DND-41 (cell line): ENCODE measurements at regions not wholly inside any gene's neighbourhood (a gene's known extent, or its start where the extent isn't known, plus 50 kb on each side); places are given as distances from the start of the nearest gene placed in this dataset.

Source experiments
- CTCF ChIP-seq: IDR thresholded peaks from 2 replicates; pipeline ENCODE4 v1.5.1; 2012; ENCODE audit warnings: borderline replicate concordance, low read length, moderate library complexity, mild to moderate bottlenecking; ENCODE audit not compliant: poor library complexity, severe bottlenecking; ENCODE audit errors: extremely low read depth
- EZH2 ChIP-seq: IDR thresholded peaks from 3 replicates; pipeline ENCODE4 v1.6.1; 2012; ENCODE audit warnings: borderline replicate concordance, low read depth, mild to moderate bottlenecking, moderate library complexity, low read length, inconsistent platforms; ENCODE audit not compliant: severe bottlenecking

DNA sequence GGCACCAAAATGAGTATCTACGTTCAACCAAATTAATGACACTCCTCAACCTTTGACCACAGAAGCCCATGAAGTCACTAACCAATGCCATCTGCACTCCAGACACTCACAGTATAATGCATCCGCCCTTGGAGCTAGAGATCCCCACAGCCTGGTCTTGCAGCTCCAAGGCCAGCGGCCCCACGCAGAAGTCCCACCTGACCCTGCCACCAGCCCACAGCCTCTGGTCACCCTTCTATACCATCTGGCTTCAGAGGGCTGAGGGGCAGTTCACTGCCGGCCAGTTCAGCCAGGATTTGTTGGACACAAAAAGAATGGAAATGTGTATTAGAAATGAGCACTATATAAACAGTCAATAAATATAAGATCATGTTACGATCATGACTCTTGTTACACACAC is 211.2 kb downstream of the RRAGC start:
- TF ChIP-seq CTCF (no peak), EZH2 (no peak)
